B cell (primary cell): ENCODE measurements at regions not wholly inside any gene's neighbourhood (a gene's known extent, or its start where the extent isn't known, plus 50 kb on each side); places are given as distances from the start of the nearest gene placed in this dataset.

Source experiments
- ATAC-seq: fragments of 200-7000 bp; cut with Tn5 transposase; one replicate; pipeline ENCODE4 v1.10.0; 2021; ENCODE audit warnings: low read depth, mild to moderate bottlenecking, moderate number of reproducible peaks, moderate library complexity
- CTCF ChIA-PET: fragments of 350-600 bp; sonication (Branson Sonifier 250); formaldehyde crosslinking; loops from one replicate; lab custom pipeline; 2021; ENCODE audit warnings: antibody characterized with exemption, inconsistent platforms; lab: Charles Lee
- POLR2A ChIA-PET: fragments of 350-600 bp; sonication (Branson Sonifier 250); formaldehyde crosslinking; loops from one replicate; lab custom pipeline; 2021; ENCODE audit warnings: antibody characterized with exemption; lab: Charles Lee
- DNase-seq: peaks from one replicate; pipeline ENCODE4 v3.0.0; 2013
- H2AFZ ChIP-seq: 2 replicates; pipeline ENCODE4 v1.6.1; 2012; ENCODE audit warnings: mild to moderate bottlenecking, low read depth, low read length; ENCODE audit not compliant: insufficient read depth, poor library complexity, severe bottlenecking
- H3K27ac ChIP-seq, 2 donors: 1 replicate in 1 of 2; 2 replicates in 1 of 2; pipeline ENCODE4 v1.5.1; 2012 to 2013; ENCODE audit warnings: low read length in 2 of 2, mild to moderate bottlenecking in 2 of 2, moderate library complexity in 1 of 2
- H3K27me3 ChIP-seq, 4 experiments: fragments of 200-600 bp in 1 of 4; sonication (generic) in 1 of 4; replicated peaks in 1 of 4; 1 replicate in 2 of 4; 2 replicates in 2 of 4; pipeline versions ENCODE4 v1.6.1 to v1.7.0; 2013 to 2016; ENCODE audit warnings: low read length in 3 of 4, mild to moderate bottlenecking in 2 of 4, mixed read lengths in 1 of 4, moderate library complexity in 1 of 4; ENCODE audit not compliant: insufficient read depth in 4 of 4, control insufficient read depth in 3 of 4; ENCODE audit errors: control extremely low read depth in 1 of 4
- H3K36me3 ChIP-seq, 2 experiments: replicated peaks in 1 of 2; 1 replicate in 1 of 2; 2 replicates in 1 of 2; pipeline versions ENCODE4 v1.6.1 to v1.7.1; 2013; ENCODE audit warnings: low read length in 1 of 2; ENCODE audit not compliant: insufficient read depth in 2 of 2, control insufficient read depth in 1 of 2; ENCODE audit errors: control extremely low read depth in 1 of 2, extremely low read depth in 1 of 2
- H3K4me1 ChIP-seq, 2 donors: fragments of 200-600 bp in 1 of 2; sonication (generic) in 1 of 2; 1 replicate in 1 of 2; 2 replicates in 1 of 2; pipeline versions ENCODE4 v1.5.1 to v1.6.1; 2013 to 2017; ENCODE audit warnings: low read length in 2 of 2; ENCODE audit not compliant: control insufficient read depth in 2 of 2, insufficient read depth in 2 of 2
- H3K4me2 ChIP-seq: replicated peaks from 2 replicates; pipeline ENCODE3; 2012; ENCODE audit warnings: mild to moderate bottlenecking, low read depth, low read length; ENCODE audit not compliant: poor library complexity, severe bottlenecking
- H3K4me3 ChIP-seq, 5 experiments: fragments of 200-600 bp in 1 of 5; sonication (generic) in 1 of 5; 1 replicate in 3 of 5; 2 replicates in 2 of 5; pipeline versions ENCODE4 v1.5.1 to v1.7.0; 2011 to 2016; ENCODE audit warnings: low read length in 4 of 5, mild to moderate bottlenecking in 4 of 5, low read depth in 2 of 5, control low read depth in 1 of 5, moderate library complexity in 1 of 5; ENCODE audit not compliant: insufficient read depth in 1 of 5; ENCODE audit errors: control extremely low read depth in 1 of 5, extremely low read depth in 1 of 5
- H3K79me2 ChIP-seq: fragments of 200-600 bp; sonication (generic); one replicate; pipeline ENCODE4 v1.6.0; 2016; ENCODE audit warnings: low read length; ENCODE audit not compliant: control insufficient read depth, insufficient read depth
- H3K9ac ChIP-seq: fragments of 200-600 bp; sonication (generic); 2 replicates; pipeline ENCODE4 v1.6.1; 2017; ENCODE audit warnings: mild to moderate bottlenecking, low read length, moderate library complexity
- H3K9me3 ChIP-seq, 3 donors: one replicate each; pipeline versions ENCODE4 v1.6.1 to v1.7.1; 2013; ENCODE audit warnings: low read length in 2 of 3; ENCODE audit not compliant: control insufficient read depth in 2 of 3, insufficient read depth in 1 of 3; ENCODE audit errors: control extremely low read depth in 1 of 3
- H4K20me1 ChIP-seq: 2 replicates; pipeline ENCODE4 v1.6.0; 2012; ENCODE audit warnings: mild to moderate bottlenecking, low read length; ENCODE audit not compliant: insufficient read depth, control insufficient read depth, poor library complexity, severe bottlenecking
- H3K27ac Mint-ChIP-seq: one replicate; pipeline ENCODE4 v1.8.0; 2021; ENCODE audit warnings: mixed read lengths
- H3K27me3 Mint-ChIP-seq: one replicate; pipeline ENCODE4 v1.8.0; 2021; ENCODE audit warnings: mixed read lengths
- H3K4me1 Mint-ChIP-seq: one replicate; pipeline ENCODE4 v1.8.0; 2021; ENCODE audit warnings: mixed read lengths
- H3K4me3 Mint-ChIP-seq: one replicate; pipeline ENCODE4 v1.8.0; 2021; ENCODE audit warnings: mixed read lengths
- H3K9me3 Mint-ChIP-seq: one replicate; pipeline ENCODE4 v1.8.0; 2022; ENCODE audit warnings: mixed read lengths; ENCODE audit not compliant: insufficient read depth
- CTCF ChIP-seq: fragments of 200-600 bp; IDR thresholded peaks from one replicate; pipeline ENCODE4 v1.8.0; 2022; ENCODE audit warnings: antibody characterized with exemption, mild to moderate bottlenecking
- EZH2 ChIP-seq: IDR thresholded peaks from 2 replicates; pipeline ENCODE4 v1.6.1; 2012; ENCODE audit warnings: borderline replicate concordance, low read depth, mild to moderate bottlenecking, moderate library complexity, low read length; ENCODE audit not compliant: insufficient read depth, poor library complexity, severe bottlenecking
- WGBS: methylation state at CpG from one replicate; pipeline ENCODE4 v1.1.5; 2013; ENCODE audit warnings: missing lambda C conversion rate; ENCODE audit not compliant: insufficient coverage; 5-methylcytosine and 5-hydroxymethylcytosine counted together
- intact Hi-C: fragments of 100-400 bp; cut with micrococcal nuclease; formaldehyde crosslinking; loops from one replicate; pipeline ENCODE4 v1.10.0; 2022

GRCh38 chr4:117489107-117489506 is 403.7 kb upstream of the TRAM1L1 start:
- Histone ChIP-seq H3K36me3 (no peaks in the 10 kb centered on the region), H3K27ac (no peak overlapping the region), H3K4me1 (no peaks in the 10 kb centered on the region), H3K9ac (no peak overlapping the region), H3K4me2 (no peak overlapping the region), H2AFZ (no peak overlapping the region), H3K79me2 (no peaks in the 10 kb centered on the region), H3K9me3 (no peaks in the 10 kb centered on the region), H3K4me3 (no peak overlapping the region), H3K27me3 (no peaks in the 10 kb centered on the region), H4K20me1 (no peaks in the 10 kb centered on the region)
- no peak overlapping the region for H3K27ac Mint-ChIP-seq
- H3K27me3 Mint-ChIP-seq: no peaks in the 10 kb centered on the region
- no CpG with 5 or more reads among the region's 2 CpGs for WGBS
- no peak for DNase-seq
- peaks cover 2% of the 10 kb centered on the region for H3K9me3 Mint-ChIP-seq
- ChIA-PET CTCF (no interaction called here), POLR2A (no interaction called here)
- TF ChIP-seq EZH2 (no peak), CTCF (no peak)
- no peak overlapping the region for H3K4me3 Mint-ChIP-seq
- intact Hi-C loops: no loop called here
- no peak for ATAC-seq
- no peaks in the 10 kb centered on the region for H3K4me1 Mint-ChIP-seq

GRCh38 chr4:117491516-117491915 is 406.1 kb upstream of the TRAM1L1 start:
- TF ChIP-seq CTCF: no peak
- TF ChIP-seq EZH2: no peak
- peaks cover 2% of the 10 kb centered on the region for H3K9me3 Mint-ChIP-seq
- Histone ChIP-seq H3K9me3 (no peaks in the 10 kb centered on the region), H3K9ac (no peak overlapping the region), H3K36me3 (no peaks in the 10 kb centered on the region), H3K79me2 (no peaks in the 10 kb centered on the region), H4K20me1 (no peaks in the 10 kb centered on the region), H3K27me3 (no peaks in the 10 kb centered on the region), H3K27ac (no peak overlapping the region), H3K4me1 (no peaks in the 10 kb centered on the region), H3K4me3 (no peak overlapping the region), H3K4me2 (no peak overlapping the region), H2AFZ (no peak overlapping the region)
- intact Hi-C loops: no loop called here
- no peak overlapping the region for H3K27ac Mint-ChIP-seq
- no peaks in the 10 kb centered on the region for H3K27me3 Mint-ChIP-seq
- no peak overlapping the region for H3K4me3 Mint-ChIP-seq
- DNase-seq (no peak), ATAC-seq (no peak)
- no CpG with 5 or more reads among the region's 3 CpGs for WGBS
- no peaks in the 10 kb centered on the region for H3K4me1 Mint-ChIP-seq
- CTCF ChIA-PET: no interaction called here
- POLR2A ChIA-PET: no interaction called here
